ENCODE measurements at regions not wholly inside any gene's neighbourhood (a gene's known extent, or its start where the extent isn't known, plus 50 kb on each side); places are given as distances from the start of the nearest gene placed in this dataset.
A peak's percentile ranks its signal among the peaks of the same experiment; 100 is the strongest.

DNA sequence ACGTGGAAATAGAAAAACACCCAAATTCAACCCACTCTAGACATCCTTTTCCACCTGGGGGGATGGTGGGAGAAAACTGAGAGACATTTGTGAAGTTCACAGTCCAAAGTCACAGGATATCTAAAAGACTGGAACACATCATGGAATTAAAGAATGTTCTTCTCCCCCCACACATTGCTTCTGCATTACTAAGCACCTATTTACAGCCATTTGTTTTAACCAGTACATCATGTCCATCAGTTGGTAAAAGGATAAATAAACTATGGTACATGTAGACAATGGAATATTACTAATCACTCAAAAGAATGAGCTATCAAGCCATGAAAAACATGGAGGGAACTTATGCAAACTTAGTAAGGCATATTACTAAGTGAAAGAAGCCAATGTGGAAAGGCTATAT, 185.5 kb upstream of the ANXA10 start:
- no peak for DNase-seq (ENCODE audit: low read depth in 1 of 2, low spot score in 2 of 2)
- H2AFZ ChIP-seq (ENCODE audit: low read length): no peak overlapping the region
- POLR2A ChIA-PET (ENCODE audit: partially characterized antibody): no interaction called here
- TF ChIP-seq EP300 (IDR thresholded peaks at IDR 0.05; ENCODE audit: borderline replicate concordance in 1 of 2, low read depth in 2 of 2, low read length in 2 of 2) (no peak), SP4 (IDR thresholded peaks at IDR 0.05; ENCODE audit: low read length) (no peak), RNF2 (IDR thresholded peaks at IDR 0.05; ENCODE audit: borderline replicate concordance, low read depth, low read length, missing control alignments, poor library complexity, severe bottlenecking) (no peak), KDM5A (IDR thresholded peaks at IDR 0.05; ENCODE audit: low read length) (no peak), RBBP5 (IDR thresholded peaks at IDR 0.05; ENCODE audit: borderline replicate concordance, low read depth, low read length) (no peak), YY1 (IDR thresholded peaks at IDR 0.05; ENCODE audit: low read depth, low read length) (no peak), SAP30 (IDR thresholded peaks at IDR 0.05; ENCODE audit: insufficient read depth, insufficient replicate concordance, low read length) (no peak), CREB1 (IDR thresholded peaks at IDR 0.05) (no peak)
- TF ChIP-seq, protein P1, sequence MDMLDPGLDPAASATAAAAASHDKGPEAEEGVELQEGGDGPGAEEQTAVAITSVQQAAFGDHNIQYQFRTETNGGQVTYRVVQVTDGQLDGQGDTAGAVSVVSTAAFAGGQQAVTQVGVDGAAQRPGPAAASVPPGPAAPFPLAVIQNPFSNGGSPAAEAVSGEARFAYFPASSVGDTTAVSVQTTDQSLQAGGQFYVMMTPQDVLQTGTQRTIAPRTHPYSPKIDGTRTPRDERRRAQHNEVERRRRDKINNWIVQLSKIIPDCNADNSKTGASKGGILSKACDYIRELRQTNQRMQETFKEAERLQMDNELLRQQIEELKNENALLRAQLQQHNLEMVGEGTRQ (IDR thresholded peaks at IDR 0.05; ENCODE audit: low read length): no peak
- TF ChIP-seq, protein P2, sequence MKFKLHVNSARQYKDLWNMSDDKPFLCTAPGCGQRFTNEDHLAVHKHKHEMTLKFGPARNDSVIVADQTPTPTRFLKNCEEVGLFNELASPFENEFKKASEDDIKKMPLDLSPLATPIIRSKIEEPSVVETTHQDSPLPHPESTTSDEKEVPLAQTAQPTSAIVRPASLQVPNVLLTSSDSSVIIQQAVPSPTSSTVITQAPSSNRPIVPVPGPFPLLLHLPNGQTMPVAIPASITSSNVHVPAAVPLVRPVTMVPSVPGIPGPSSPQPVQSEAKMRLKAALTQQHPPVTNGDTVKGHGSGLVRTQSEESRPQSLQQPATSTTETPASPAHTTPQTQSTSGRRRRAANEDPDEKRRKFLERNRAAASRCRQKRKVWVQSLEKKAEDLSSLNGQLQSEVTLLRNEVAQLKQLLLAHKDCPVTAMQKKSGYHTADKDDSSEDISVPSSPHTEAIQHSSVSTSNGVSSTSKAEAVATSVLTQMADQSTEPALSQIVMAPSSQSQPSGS (IDR thresholded peaks at IDR 0.05; ENCODE audit: low read length): no peak
- TF ChIP-seq, protein P3, sequence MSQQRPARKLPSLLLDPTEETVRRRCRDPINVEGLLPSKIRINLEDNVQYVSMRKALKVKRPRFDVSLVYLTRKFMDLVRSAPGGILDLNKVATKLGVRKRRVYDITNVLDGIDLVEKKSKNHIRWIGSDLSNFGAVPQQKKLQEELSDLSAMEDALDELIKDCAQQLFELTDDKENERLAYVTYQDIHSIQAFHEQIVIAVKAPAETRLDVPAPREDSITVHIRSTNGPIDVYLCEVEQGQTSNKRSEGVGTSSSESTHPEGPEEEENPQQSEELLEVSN (IDR thresholded peaks at IDR 0.05): no peak

More for the DNA sequence above, 185.5 kb upstream of the ANXA10 start:
- no peak overlapping the region for H3K27ac ChIP-seq (ENCODE audit: low read depth, low read length)
- H2BK12ac ChIP-seq (ENCODE audit: low read depth, low read length): no peak overlapping the region
- H3K36me3 ChIP-seq (ENCODE audit: control insufficient read depth in 2 of 4, insufficient read depth in 4 of 4, low read length in 3 of 4): no peaks in the 10 kb centered on the region; a peak in 1 of 8 replicates
- H3K79me2 ChIP-seq (ENCODE audit: control insufficient read depth in 1 of 2, insufficient read depth in 2 of 2, low read length in 2 of 2): no peaks in the 10 kb centered on the region
- no peak overlapping the region for H3K14ac ChIP-seq (ENCODE audit: insufficient read length)
- no peak for FAIRE-seq
- no peak overlapping the region for H3K18ac ChIP-seq (ENCODE audit: extremely low read depth, low read length)
- H3K9ac ChIP-seq (replicated peaks in 1 of 4; ENCODE audit: extremely low read depth in 1 of 4, low read depth in 3 of 4, low read length in 3 of 4): no peak overlapping the region
- no peak overlapping the region for H2AK5ac ChIP-seq (ENCODE audit: low read depth, low read length)
- peak overlapping the region; percentile 86 for H2BK120ac ChIP-seq (replicated peaks; ENCODE audit: low read depth, low read length)
- no peak overlapping the region for H2BK20ac ChIP-seq (ENCODE audit: low read length)
- H2BK5ac ChIP-seq (ENCODE audit: low read depth, low read length): no peak overlapping the region
- no peak overlapping the region for H4K8ac ChIP-seq (ENCODE audit: extremely low read depth, insufficient read depth, low read length)
- H3K9me3 ChIP-seq (ENCODE audit: insufficient read depth in 2 of 2, low read depth in 1 of 2, low read length in 1 of 2): no peaks in the 10 kb centered on the region
- H3K23me2 ChIP-seq (ENCODE audit: low read depth, low read length): no peaks in the 10 kb centered on the region
- H3K79me1 ChIP-seq (ENCODE audit: low read depth, low read length): no peaks in the 10 kb centered on the region
- H3K4ac ChIP-seq (replicated peaks; ENCODE audit: insufficient read length, low read depth, low read length): no peak overlapping the region
- no peak overlapping the region for H4K91ac ChIP-seq (replicated peaks; ENCODE audit: insufficient read length, low read length)
- no peaks in the 10 kb centered on the region for H3K27me3 ChIP-seq (replicated peaks in 1 of 4; ENCODE audit: control insufficient read depth in 3 of 4, extremely low read depth in 1 of 4, insufficient read depth in 3 of 4, low read length in 3 of 4)
- no peak overlapping the region for H2BK15ac ChIP-seq (ENCODE audit: low read length)
- H4K20me1 ChIP-seq (replicated peaks in 1 of 2; ENCODE audit: control insufficient read depth in 1 of 2, insufficient read depth in 2 of 2, low read length in 2 of 2): no peaks in the 10 kb centered on the region
- no peak overlapping the region for H4K5ac ChIP-seq (ENCODE audit: insufficient read length, low read depth, low read length)
- no peak overlapping the region for H3K23ac ChIP-seq (ENCODE audit: insufficient read length)
- no peak overlapping the region for H3K56ac ChIP-seq (replicated peaks; ENCODE audit: insufficient read length, low read depth, low read length)
- H3K4me2 ChIP-seq (ENCODE audit: insufficient read depth in 1 of 2, low read depth in 2 of 2, low read length in 2 of 2): no peak overlapping the region
- CTCF ChIA-PET (ENCODE audit: partially characterized antibody): no interaction called here
- no peak overlapping the region for H3K4me3 ChIP-seq (ENCODE audit: extremely low read depth in 1 of 4, insufficient read depth in 2 of 4, low read depth in 3 of 4, low read length in 4 of 4)
- peaks cover 0 to 2% (median 0%) of the 10 kb centered on the region in 4 experiments; a peak in 1 of 7 replicates for H3K4me1 ChIP-seq (replicated peaks in 1 of 4; ENCODE audit: control insufficient read depth in 3 of 4, insufficient read depth in 4 of 4, low read length in 3 of 4)
- WGBS, 2 experiments (ENCODE audit: extremely low coverage in 1 of 2, insufficient coverage in 1 of 2, insufficient read length in 1 of 2, insufficient replicate concordance in 2 of 2, low coverage in 1 of 2, low lambda C conversion rate in 2 of 2, missing lambda C conversion rate in 1 of 2): 83% methylated on average over 1 of the region's 1 CpG; no CpG with 5 or more reads in 1 of the 2 experiments
